Panc1 (cell line): ENCODE measurements at regions not wholly inside any gene's neighbourhood (a gene's known extent, or its start where the extent isn't known, plus 50 kb on each side); places are given as distances from the start of the nearest gene placed in this dataset.

Experiments
- CTCF ChIP-seq: fragments of 450-650 bp; IDR thresholded peaks from 2 replicates; pipeline ENCODE4 v1.5.1; 2017; ENCODE audit warnings: mild to moderate bottlenecking
- POLR2AphosphoS5 ChIP-seq: IDR thresholded peaks from 2 replicates; pipeline ENCODE4 v1.6.1; 2012; ENCODE audit warnings: mild to moderate bottlenecking, low read depth, low read length, moderate library complexity
- REST ChIP-seq, 2 experiments: IDR thresholded peaks; 2 replicates each; pipeline ENCODE4 v1.6.1; 2011 to 2012; ENCODE audit warnings: low read depth in 2 of 2, control low read depth in 1 of 2, low read length in 1 of 2, mild to moderate bottlenecking in 1 of 2, moderate library complexity in 1 of 2; ENCODE audit not compliant: insufficient read depth in 1 of 2
- SIN3A ChIP-seq: IDR thresholded peaks from 2 replicates; pipeline ENCODE4 v1.6.1; 2012; ENCODE audit warnings: low read depth, mild to moderate bottlenecking, low read length, moderate library complexity, borderline replicate concordance; ENCODE audit not compliant: insufficient read depth

GRCh38 chrX:124497386-124497785 lies 151.0 kb downstream of the SH2D1A start:
- TF ChIP-seq CTCF (no peak), POLR2AphosphoS5 (no peak), SIN3A (no peak), REST (IDR thresholded peaks at IDR 0.05; ENCODE audit: insufficient read depth in 1 of 2, low read depth in 2 of 2, low read length in 1 of 2) (no peak)
